ENCODE measurements at regions not wholly inside any gene's neighbourhood (a gene's known extent, or its start where the extent isn't known, plus 50 kb on each side); places are given as distances from the start of the nearest gene placed in this dataset.

- Histone ChIP-seq H3K27ac (ENCODE audit: control insufficient read depth, insufficient read depth) (no peak overlapping the region), H2AFZ (ENCODE audit: control insufficient read depth, low read depth, low read length) (no peak overlapping the region), H3K79me2 (ENCODE audit: control insufficient read depth, insufficient read depth, low read length) (no peaks in the 10 kb centered on the region), H4K20me1 (ENCODE audit: control insufficient read depth, insufficient read depth) (no peaks in the 10 kb centered on the region), H3K9ac (ENCODE audit: control insufficient read depth, insufficient read depth, low read length) (no peak overlapping the region), H3K27me3 (replicated peaks in 1 of 2; ENCODE audit: control insufficient read depth in 2 of 2, insufficient read depth in 2 of 2, low read length in 1 of 2) (no peaks in the 10 kb centered on the region; a peak in 1 of 4 replicates), H3K36me3 (ENCODE audit: control insufficient read depth in 2 of 2, insufficient read depth in 2 of 2, low read length in 1 of 2) (no peaks in the 10 kb centered on the region), H3K4me3 (no peak overlapping the region), H3K9me3 (replicated peaks; ENCODE audit: control insufficient read depth, insufficient read depth, low read length) (no peaks in the 10 kb centered on the region), H3K4me1 (ENCODE audit: control insufficient read depth, insufficient read depth, low read length) (no peaks in the 10 kb centered on the region), H3K4me2 (ENCODE audit: control insufficient read depth, insufficient read depth) (no peak overlapping the region)
- BruUV-seq (replicated peaks) = no TSS peak
- DNase-seq (ENCODE audit: low read depth, low spot score) = no peak
- CTCF ChIA-PET = no interaction called here
- WGBS (ENCODE audit: insufficient coverage, insufficient replicate concordance, low lambda C conversion rate, missing lambda C conversion rate) = 32% methylated on average over 1 of the region's 1 CpG
- ATAC-seq = no peak
- in situ Hi-C loops (cut with MboI) (no loop called here), intact Hi-C loops (cut with micrococcal nuclease; ENCODE audit: unreplicated experiment) (no loop called here)
- POLR2A ChIA-PET = no interaction called here
- FAIRE-seq = no peak
- TF ChIP-seq YBX1 (IDR thresholded peaks at IDR 0.05) (no peak), RFX5 (IDR thresholded peaks at IDR 0.05; ENCODE audit: low read depth, low read length) (no peak), NR2C2 (IDR thresholded peaks at IDR 0.05; ENCODE audit: borderline replicate concordance, control insufficient read depth, insufficient read length, low read depth) (no peak), PAX5 (IDR thresholded peaks at IDR 0.05; ENCODE audit: borderline replicate concordance, low read depth, low read length) (no peak), REST (IDR thresholded peaks at IDR 0.05; ENCODE audit: low read depth, low read length) (no peak), CBX3 (IDR thresholded peaks at IDR 0.05; ENCODE audit: borderline replicate concordance, low read depth) (no peak), POLR2AphosphoS2 (IDR thresholded peaks at IDR 0.05; ENCODE audit: low read depth, low read length) (no peak), MXI1 (IDR thresholded peaks at IDR 0.05; ENCODE audit: low read depth, low read length) (no peak), CBFB (IDR thresholded peaks at IDR 0.05; ENCODE audit: low read depth) (no peak), NFXL1 (IDR thresholded peaks at IDR 0.05; ENCODE audit: borderline replicate concordance) (no peak), ZBTB11 (CRISPR knock-in tag; IDR thresholded peaks at IDR 0.05) (no peak), RAD51 (IDR thresholded peaks at IDR 0.05) (no peak), MTA2 (IDR thresholded peaks at IDR 0.05; ENCODE audit: low read depth) (no peak), POLR2AphosphoS5 (IDR thresholded peaks at IDR 0.05; ENCODE audit: low read length) (no peak), RBBP5 (conservative IDR thresholded peaks at IDR 0.05) (no peak), CHD2 (IDR thresholded peaks at IDR 0.05; ENCODE audit: borderline replicate concordance, low read depth, low read length) (no peak), GABPA (IDR thresholded peaks at IDR 0.05; ENCODE audit: low read depth) (no peak), MAX (IDR thresholded peaks at IDR 0.05; ENCODE audit: low read depth, low read length) (no peak)
- SMC1A ChIA-PET (ENCODE audit: uncharacterized antibody, unreplicated experiment) = no interaction called here
- RAD21 ChIA-PET (ENCODE audit: unreplicated experiment) = no interaction called here
Observed at GRCh38 chr11:127281534-127281933, 281.0 kb upstream of the KIRREL3 start.

Measured in GM12878 (cell line).